Thymus (tissue), 11 donors: ENCODE measurements at regions not wholly inside any gene's neighbourhood (a gene's known extent, or its start where the extent isn't known, plus 50 kb on each side); places are given as distances from the start of the nearest gene placed in this dataset.

Source experiments
- DNase-seq, 9 donors: peaks; one replicate each; pipeline ENCODE4 v3.0.0-alpha.2; 2013; ENCODE audit warnings: low spot score in 9 of 9, low read depth in 6 of 9, missing footprints in 1 of 9
- H3K27ac ChIP-seq, 2 donors: one replicate each; pipeline ENCODE4 v1.5.1; 2013; ENCODE audit warnings: control low read depth in 1 of 2, low read depth in 1 of 2, low read length in 1 of 2, mild to moderate bottlenecking in 1 of 2, moderate library complexity in 1 of 2
- H3K27me3 ChIP-seq, 2 donors: one replicate each; pipeline ENCODE4 v1.5.1; 2013; ENCODE audit warnings: low read length in 1 of 2; ENCODE audit not compliant: control insufficient read depth in 2 of 2, insufficient read depth in 1 of 2
- H3K36me3 ChIP-seq, 2 donors: one replicate each; pipeline ENCODE4 v1.5.1; 2013; ENCODE audit warnings: low read length in 1 of 2, mild to moderate bottlenecking in 1 of 2, moderate library complexity in 1 of 2; ENCODE audit not compliant: control insufficient read depth in 2 of 2, insufficient read depth in 2 of 2
- H3K4me1 ChIP-seq, 2 donors: one replicate each; pipeline ENCODE4 v1.5.1; 2013; ENCODE audit warnings: low read length in 2 of 2; ENCODE audit not compliant: control insufficient read depth in 2 of 2, insufficient read depth in 2 of 2
- H3K4me3 ChIP-seq, 2 donors: one replicate each; pipeline ENCODE4 v1.5.1; 2013; ENCODE audit warnings: low read length in 2 of 2, control low read depth in 1 of 2, mild to moderate bottlenecking in 1 of 2
- H3K9me3 ChIP-seq, 2 donors: one replicate each; pipeline ENCODE4 v1.5.1; 2013; ENCODE audit warnings: low read length in 1 of 2, mild to moderate bottlenecking in 1 of 2; ENCODE audit not compliant: control insufficient read depth in 2 of 2, insufficient read depth in 1 of 2
- WGBS: extraction: QIAGEN DNeasy Blood & Tissue Kit; methylation state at CpG from one replicate; pipeline ENCODE4 v1.1.7; 2013; 5-methylcytosine and 5-hydroxymethylcytosine counted together
- donor health status: healthy.

- Histone ChIP-seq H3K36me3 (no peaks in the 10 kb centered on the region), H3K4me3 (no peak overlapping the region), H3K27me3 (no peaks in the 10 kb centered on the region), H3K27ac (no peak overlapping the region), H3K4me1 (peaks cover 0 to 4% of the 10 kb centered on the region in 2 donors), H3K9me3 (no peaks in the 10 kb centered on the region)
- 87% methylated on average over 7 of the region's 7 CpGs for WGBS
- peak in 1 of 9 donors; percentile 3 for DNase-seq
Measured at GRCh38 chr2:236748801-236749200, 179.2 kb downstream of the ACKR3 start.

- no peak for DNase-seq
- Histone ChIP-seq H3K9me3 (no peaks in the 10 kb centered on the region), H3K27me3 (no peaks in the 10 kb centered on the region), H3K36me3 (no peaks in the 10 kb centered on the region), H3K4me3 (no peak overlapping the region), H3K27ac (no peak overlapping the region), H3K4me1 (peaks cover 0 to 4% of the 10 kb centered on the region in 2 donors)
- 65% methylated on average over 4 of the region's 4 CpGs for WGBS
Measured at GRCh38 chr2:236749346-236749745, 179.7 kb downstream of the ACKR3 start.

GRCh38 chr2:236752096-236752495 lies 182.5 kb downstream of the ACKR3 start:
- no peaks in the 10 kb centered on the region for H3K27me3 ChIP-seq
- no peak overlapping the region for H3K4me3 ChIP-seq
- no peak overlapping the region for H3K27ac ChIP-seq
- H3K9me3 ChIP-seq = no peaks in the 10 kb centered on the region
- H3K4me1 ChIP-seq = peaks cover 0 to 4% of the 10 kb centered on the region in 2 donors
- DNase-seq = no peak
- no peaks in the 10 kb centered on the region for H3K36me3 ChIP-seq
- WGBS = 90% methylated on average over 11 of the region's 11 CpGs

GRCh38 chr2:236753606-236754270 lies 184.1 kb downstream of the ACKR3 start:
- H3K9me3 ChIP-seq = no peaks in the 10 kb centered on the region
- no peak overlapping the region for H3K4me3 ChIP-seq
- no peak overlapping the region for H3K27ac ChIP-seq
- no peaks in the 10 kb centered on the region for H3K27me3 ChIP-seq
- WGBS = 74% methylated on average over 5 of the region's 5 CpGs
- no peaks in the 10 kb centered on the region for H3K4me1 ChIP-seq
- DNase-seq = no peak
- no peaks in the 10 kb centered on the region for H3K36me3 ChIP-seq

GRCh38 chr2:236754271-236754944 lies 184.8 kb downstream of the ACKR3 start:
- Histone ChIP-seq H3K36me3 (no peaks in the 10 kb centered on the region), H3K27ac (no peak overlapping the region), H3K9me3 (no peaks in the 10 kb centered on the region), H3K27me3 (no peaks in the 10 kb centered on the region), H3K4me1 (no peaks in the 10 kb centered on the region), H3K4me3 (no peak overlapping the region)
- WGBS = 93% methylated on average over 11 of the region's 11 CpGs
- DNase-seq = no peak

GRCh38 chr2:236755278-236755840 lies 185.7 kb downstream of the ACKR3 start:
- no peak for DNase-seq
- H3K36me3 ChIP-seq = no peaks in the 10 kb centered on the region
- no peaks in the 10 kb centered on the region for H3K4me1 ChIP-seq
- H3K9me3 ChIP-seq = peaks cover 0 to 3% of the 10 kb centered on the region in 2 donors
- H3K27me3 ChIP-seq = no peaks in the 10 kb centered on the region
- WGBS = 96% methylated on average over 5 of the region's 5 CpGs
- no peak overlapping the region for H3K27ac ChIP-seq
- H3K4me3 ChIP-seq = no peak overlapping the region

GRCh38 chr2:236758406-236758805 lies 188.8 kb downstream of the ACKR3 start:
- H3K27ac ChIP-seq = no peak overlapping the region
- peaks cover 0 to 3% of the 10 kb centered on the region in 2 donors for H3K9me3 ChIP-seq
- no peak overlapping the region for H3K4me3 ChIP-seq
- no peaks in the 10 kb centered on the region for H3K4me1 ChIP-seq
- H3K36me3 ChIP-seq = no peaks in the 10 kb centered on the region
- 88% methylated on average over 2 of the region's 2 CpGs for WGBS
- no peaks in the 10 kb centered on the region for H3K27me3 ChIP-seq
- DNase-seq = no peak

- H3K27me3 ChIP-seq = no peaks in the 10 kb centered on the region
- no peak for DNase-seq
- no peak overlapping the region for H3K4me3 ChIP-seq
- no peaks in the 10 kb centered on the region for H3K36me3 ChIP-seq
- peaks cover 0 to 3% of the 10 kb centered on the region in 2 donors for H3K9me3 ChIP-seq
- H3K27ac ChIP-seq = no peak overlapping the region
- no peaks in the 10 kb centered on the region for H3K4me1 ChIP-seq
Measured at GRCh38 chr2:236760246-236760645, 190.6 kb downstream of the ACKR3 start.

- Histone ChIP-seq H3K4me1 (no peaks in the 10 kb centered on the region), H3K36me3 (no peaks in the 10 kb centered on the region), H3K27me3 (no peaks in the 10 kb centered on the region), H3K4me3 (no peak overlapping the region), H3K27ac (no peak overlapping the region), H3K9me3 (peaks cover 0 to 3% of the 10 kb centered on the region in 2 donors)
- DNase-seq = no peak
- WGBS = 97% methylated on average over 3 of the region's 3 CpGs
Measured at GRCh38 chr2:236761358-236761757, 191.7 kb downstream of the ACKR3 start.
